ENCODE measurements at regions not wholly inside any gene's neighbourhood (a gene's known extent, or its start where the extent isn't known, plus 50 kb on each side); places are given as distances from the start of the nearest gene placed in this dataset.

- no peaks in the 10 kb centered on the region for H3K9me3 ChIP-seq
- no peak for TF ChIP-seq CTCF (IDR thresholded peaks at IDR 0.05)
These were observed 153.0 kb downstream of the CEBPB start for GRCh38 chr20:50343490-50344179.

GRCh38 chr20:50344232-50345071 is 153.8 kb downstream of the CEBPB start:
- H3K4me1 ChIP-seq (ENCODE audit: control insufficient read depth in 1 of 2, insufficient read depth in 1 of 2, low read depth in 1 of 2, low read length in 1 of 2), result peaks cover 67 to 84% of the 10 kb centered on the region in 2 experiments
- no peaks in the 10 kb centered on the region for H3K27me3 ChIP-seq
- H3K4me3 ChIP-seq (ENCODE audit: low read depth in 1 of 2, low read length in 1 of 2), result no peak overlapping the region
- no peaks in the 10 kb centered on the region for H3K36me3 ChIP-seq
- H3K9me3 ChIP-seq, result no peaks in the 10 kb centered on the region
- TF ChIP-seq CTCF (IDR thresholded peaks at IDR 0.05), result peak; percentile 49
- H3K27ac ChIP-seq, result peak overlapping the region; percentile 95

More at GRCh38 chr20:50343490-50344179, 153.0 kb downstream of the CEBPB start:
- H3K36me3 ChIP-seq, result no peaks in the 10 kb centered on the region
- no peak overlapping the region for H3K4me3 ChIP-seq (ENCODE audit: low read depth in 1 of 2, low read length in 1 of 2)
- peaks cover 67 to 84% of the 10 kb centered on the region in 2 experiments for H3K4me1 ChIP-seq (ENCODE audit: control insufficient read depth in 1 of 2, insufficient read depth in 1 of 2, low read depth in 1 of 2, low read length in 1 of 2)
- H3K27me3 ChIP-seq, result no peaks in the 10 kb centered on the region
- H3K27ac ChIP-seq, result no peak overlapping the region

GRCh38 chr20:50345712-50346373 is 155.2 kb downstream of the CEBPB start:
- no peak for TF ChIP-seq CTCF (IDR thresholded peaks at IDR 0.05)
- Histone ChIP-seq H3K4me1 (ENCODE audit: control insufficient read depth in 1 of 2, insufficient read depth in 1 of 2, low read depth in 1 of 2, low read length in 1 of 2) (peaks cover 67 to 84% of the 10 kb centered on the region in 2 experiments), H3K9me3 (no peaks in the 10 kb centered on the region), H3K27me3 (no peaks in the 10 kb centered on the region), H3K4me3 (ENCODE audit: low read depth in 1 of 2, low read length in 1 of 2) (peak overlapping the region; percentile 35 to 39), H3K27ac (peak overlapping the region; percentile 95), H3K36me3 (no peaks in the 10 kb centered on the region)

GRCh38 chr20:50346374-50347283 is 156.0 kb downstream of the CEBPB start:
- no peak for TF ChIP-seq CTCF (IDR thresholded peaks at IDR 0.05)
- peaks cover 70 to 84% of the 10 kb centered on the region in 2 experiments for H3K4me1 ChIP-seq (ENCODE audit: control insufficient read depth in 1 of 2, insufficient read depth in 1 of 2, low read depth in 1 of 2, low read length in 1 of 2)
- no peaks in the 10 kb centered on the region for H3K27me3 ChIP-seq
- no peaks in the 10 kb centered on the region for H3K9me3 ChIP-seq
- H3K36me3 ChIP-seq, result no peaks in the 10 kb centered on the region
- H3K4me3 ChIP-seq (ENCODE audit: low read depth in 1 of 2, low read length in 1 of 2), result peak overlapping the region; percentile 35 to 39
- peak overlapping the region; percentile 95 for H3K27ac ChIP-seq
